SK-N-MC (cell line): ENCODE measurements at regions not wholly inside any gene's neighbourhood (a gene's known extent, or its start where the extent isn't known, plus 50 kb on each side); places are given as distances from the start of the nearest gene placed in this dataset.

Source experiments
- DNase-seq: peaks from one replicate; pipeline ENCODE4 v3.0.0-alpha.2; 2011; ENCODE audit warnings: low read depth, low spot score
- H3K27ac ChIP-seq: fragments of 200-600 bp; sonication (generic); 2 replicates; pipeline ENCODE4 v1.5.1; 2016; ENCODE audit warnings: mixed run types
- H3K36me3 ChIP-seq: fragments of 200-600 bp; sonication (generic); 2 replicates; pipeline ENCODE4 v1.6.1; 2017; ENCODE audit warnings: antibody characterized with exemption, low read length, mixed read lengths; ENCODE audit not compliant: insufficient read depth
- H3K4me3 ChIP-seq: fragments of 200-600 bp; sonication (generic); 2 replicates; pipeline ENCODE4 v1.5.1; 2016
- H3K9ac ChIP-seq: fragments of 200-600 bp; sonication (generic); 2 replicates; pipeline ENCODE4 v1.8.0; 2017; ENCODE audit warnings: mixed run types, mixed read lengths; ENCODE audit not compliant: insufficient read length
- H3K9me3 ChIP-seq: fragments of 200-600 bp; sonication (generic); 2 replicates; pipeline ENCODE4 v1.6.1; 2017; ENCODE audit warnings: low read depth, mild to moderate bottlenecking, antibody characterized with exemption, low read length, moderate library complexity, mixed read lengths
- EZH2 ChIP-seq: fragments of 200-600 bp; sonication (generic); IDR thresholded peaks from one replicate; pipeline ENCODE4 v1.6.1; 2017; ENCODE audit warnings: antibody characterized with exemption
- FOXP2 ChIP-seq: optimal IDR thresholded peaks from 2 replicates; pipeline ENCODE3; 2011; ENCODE audit warnings: mild to moderate bottlenecking, moderate library complexity; ENCODE audit not compliant: insufficient read depth; ENCODE audit errors: extremely low read length, control extremely low read depth
- POLR2AphosphoS5 ChIP-seq: IDR thresholded peaks from 2 replicates; pipeline ENCODE4 v1.6.1; 2012; ENCODE audit warnings: mild to moderate bottlenecking, low read depth, low read length, borderline replicate concordance

GRCh38 chr18:32831781-32832180, 59.0 kb upstream of the KLHL14 start:
- Histone ChIP-seq H3K27ac (no peak overlapping the region), H3K4me3 (no peak overlapping the region), H3K9me3 (no peaks in the 10 kb centered on the region), H3K36me3 (no peaks in the 10 kb centered on the region), H3K9ac (no peak overlapping the region)
- TF ChIP-seq POLR2AphosphoS5, result no peak
- no peak for DNase-seq

GRCh38 chr18:32823226-32823625, 50.4 kb upstream of the KLHL14 start:
- Histone ChIP-seq H3K4me3 (no peak overlapping the region), H3K36me3 (no peaks in the 10 kb centered on the region), H3K9ac (no peak overlapping the region), H3K9me3 (no peaks in the 10 kb centered on the region), H3K27ac (no peak overlapping the region)
- DNase-seq, result no peak
- TF ChIP-seq EZH2, result no peak
- no peak for TF ChIP-seq POLR2AphosphoS5
- TF ChIP-seq FOXP2, result no peak
